Panc1 (cell line): ENCODE measurements at regions not wholly inside any gene's neighbourhood (a gene's known extent, or its start where the extent isn't known, plus 50 kb on each side); places are given as distances from the start of the nearest gene placed in this dataset.
"Not testable (repeated sequence)": the region's sequence is repeated elsewhere in the genome, so short reads cannot be mapped to it uniquely, and the experiment has no call there.

Experiments used
- ATAC-seq: fragments of 200-7000 bp; cut with Tn5 transposase; 2 replicates; pipeline ENCODE4 v1.9.1; 2020; ENCODE audit warnings: mild to moderate bottlenecking, moderate library complexity
- BruUV-seq: library from RNA; stranded (reverse); fragments of 400-500 nt; replicated peaks from 2 replicates; lab custom pipeline; 2021; lab: Mats Ljungman, UMichigan
- CTCF ChIA-PET: fragments of 300-600 bp; sonication (Branson Sonifier 250); formaldehyde crosslinking; loops from one replicate; lab custom pipeline; 2022; ENCODE audit warnings: antibody characterized with exemption; lab: Charles Lee
- POLR2A ChIA-PET: fragments of 300-600 bp; sonication (Branson Sonifier 250); formaldehyde crosslinking; loops from one replicate; lab custom pipeline; 2022; ENCODE audit warnings: antibody characterized with exemption; lab: Charles Lee
- DNase-seq: peaks from one replicate; pipeline ENCODE4 v3.0.0-alpha.2; 2010; ENCODE audit warnings: low read depth, low spot score
- H3K27ac ChIP-seq: 2 replicates; pipeline ENCODE4 v1.5.1; 2011; ENCODE audit warnings: mild to moderate bottlenecking, low read length, inconsistent platforms
- H3K27me3 ChIP-seq: fragments of 200-500 bp; sonication (Bioruptor generic); 2 replicates; pipeline ENCODE4 v1.6.0; 2014; ENCODE audit warnings: low read length, inconsistent platforms; ENCODE audit not compliant: control insufficient read depth, insufficient read depth
- H3K36me3 ChIP-seq: fragments of 200-500 bp; sonication (Bioruptor generic); 2 replicates; pipeline ENCODE4 v1.5.1; 2014; ENCODE audit warnings: inconsistent platforms, mild to moderate bottlenecking, low read length, moderate library complexity; ENCODE audit not compliant: control insufficient read depth, insufficient read depth
- H3K4me1 ChIP-seq: 2 replicates; pipeline ENCODE4 v1.5.1; 2011; ENCODE audit warnings: inconsistent platforms, mild to moderate bottlenecking, low read length, moderate library complexity; ENCODE audit not compliant: control insufficient read depth, insufficient read depth
- H3K4me3 ChIP-seq, 2 experiments: 2 replicates each; pipeline ENCODE4 v1.5.1; 2011 to 2012; ENCODE audit warnings: low read depth in 2 of 2, low read length in 2 of 2, mild to moderate bottlenecking in 2 of 2, inconsistent platforms in 1 of 2, moderate library complexity in 1 of 2
- H3K9me3 ChIP-seq: fragments of 200-500 bp; sonication (Bioruptor generic); 2 replicates; pipeline ENCODE4 v1.5.1; 2014; ENCODE audit warnings: low read depth, mild to moderate bottlenecking, inconsistent platforms, low read length, moderate library complexity; ENCODE audit not compliant: control insufficient read depth, insufficient read depth
- CTCF ChIP-seq: fragments of 450-650 bp; IDR thresholded peaks from 2 replicates; pipeline ENCODE4 v1.5.1; 2017; ENCODE audit warnings: mild to moderate bottlenecking
- POLR2AphosphoS5 ChIP-seq: IDR thresholded peaks from 2 replicates; pipeline ENCODE4 v1.6.1; 2012; ENCODE audit warnings: mild to moderate bottlenecking, low read depth, low read length, moderate library complexity
- REST ChIP-seq, 2 experiments: IDR thresholded peaks; 2 replicates each; pipeline ENCODE4 v1.6.1; 2011 to 2012; ENCODE audit warnings: low read depth in 2 of 2, control low read depth in 1 of 2, low read length in 1 of 2, mild to moderate bottlenecking in 1 of 2, moderate library complexity in 1 of 2; ENCODE audit not compliant: insufficient read depth in 1 of 2
- SIN3A ChIP-seq: IDR thresholded peaks from 2 replicates; pipeline ENCODE4 v1.6.1; 2012; ENCODE audit warnings: low read depth, mild to moderate bottlenecking, low read length, moderate library complexity, borderline replicate concordance; ENCODE audit not compliant: insufficient read depth
- TCF7L2 ChIP-seq: IDR thresholded peaks from 2 replicates; pipeline ENCODE4 v1.6.1; 2011; ENCODE audit warnings: mild to moderate bottlenecking, low read depth, low read length, inconsistent platforms
- in situ Hi-C: cut with HindIII; loops from 2 replicates; pipeline ENCODE4 v1.10.0; 2016; ENCODE audit warnings: low sequenced_read_pairs, low pct_unique_long_range_greater_than_20kb
- intact Hi-C: fragments of 100-400 bp; cut with micrococcal nuclease; formaldehyde crosslinking; loops from one replicate; pipeline ENCODE4 v1.10.0; 2022; ENCODE audit not compliant: unreplicated experiment

GRCh38 chr7:47056731-47057130 lies 525.2 kb downstream of the TNS3 start:
- in situ Hi-C loops (no loop called here), intact Hi-C loops (loop anchor here (10.0 kb wide), 1 partner anchor 58 kb away; no protein-coding TSS in a partner anchor)
- ATAC-seq (no peak), DNase-seq (no peak)
- no TSS peak for BruUV-seq
- no peak overlapping the region for H3K27ac ChIP-seq
- H3K4me1 ChIP-seq: no peaks in the 10 kb centered on the region
- TF ChIP-seq POLR2AphosphoS5: no peak
- no peak for TF ChIP-seq TCF7L2
- TF ChIP-seq CTCF: no peak
- TF ChIP-seq REST (IDR thresholded peaks at IDR 0.05; ENCODE audit: insufficient read depth in 1 of 2, low read depth in 2 of 2, low read length in 1 of 2): no peak
- no peak for TF ChIP-seq SIN3A
- CTCF ChIA-PET: no interaction called here
- H3K27me3 ChIP-seq: no peaks in the 10 kb centered on the region
- POLR2A ChIA-PET: no interaction called here
- H3K36me3 ChIP-seq: no peaks in the 10 kb centered on the region
- no peak overlapping the region for H3K4me3 ChIP-seq
- H3K9me3 ChIP-seq: no peaks in the 10 kb centered on the region

- CTCF ChIA-PET, BruUV-seq, H3K4me3 ChIP-seq, DNase-seq, POLR2A ChIA-PET, H3K36me3 ChIP-seq, H3K4me1 ChIP-seq, H3K9me3 ChIP-seq, in situ Hi-C loops, H3K27ac ChIP-seq, ATAC-seq, H3K27me3 ChIP-seq: not testable (repeated sequence)
- intact Hi-C loops: loop anchor here (10.0 kb wide), 1 partner anchor 62 kb away; no protein-coding TSS in a partner anchor
Measured at GRCh38 chr7:47052541-47053208, 529.2 kb downstream of the TNS3 start.

GRCh38 chr7:47049234-47049774 lies 532.6 kb downstream of the TNS3 start:
- no peaks in the 10 kb centered on the region for H3K27me3 ChIP-seq
- no peak for DNase-seq
- no peaks in the 10 kb centered on the region for H3K4me1 ChIP-seq
- intact Hi-C loops (no loop called here), in situ Hi-C loops (no loop called here)
- no TSS peak for BruUV-seq
- TF ChIP-seq REST (IDR thresholded peaks at IDR 0.05; ENCODE audit: insufficient read depth in 1 of 2, low read depth in 2 of 2, low read length in 1 of 2) (no peak), POLR2AphosphoS5 (no peak), CTCF (no peak), TCF7L2 (no peak), SIN3A (no peak)
- POLR2A ChIA-PET: no interaction called here
- no peak overlapping the region for H3K4me3 ChIP-seq
- CTCF ChIA-PET: interaction anchor here (0.6 kb wide), 1 partner anchor 428 kb away, joined by 3 read pairs; no protein-coding TSS in a partner anchor
- no peaks in the 10 kb centered on the region for H3K9me3 ChIP-seq
- no peak for ATAC-seq
- H3K36me3 ChIP-seq: no peaks in the 10 kb centered on the region
- H3K27ac ChIP-seq: no peak overlapping the region
